ENCODE measurements at regions not wholly inside any gene's neighbourhood (a gene's known extent, or its start where the extent isn't known, plus 50 kb on each side); places are given as distances from the start of the nearest gene placed in this dataset.

DNA sequence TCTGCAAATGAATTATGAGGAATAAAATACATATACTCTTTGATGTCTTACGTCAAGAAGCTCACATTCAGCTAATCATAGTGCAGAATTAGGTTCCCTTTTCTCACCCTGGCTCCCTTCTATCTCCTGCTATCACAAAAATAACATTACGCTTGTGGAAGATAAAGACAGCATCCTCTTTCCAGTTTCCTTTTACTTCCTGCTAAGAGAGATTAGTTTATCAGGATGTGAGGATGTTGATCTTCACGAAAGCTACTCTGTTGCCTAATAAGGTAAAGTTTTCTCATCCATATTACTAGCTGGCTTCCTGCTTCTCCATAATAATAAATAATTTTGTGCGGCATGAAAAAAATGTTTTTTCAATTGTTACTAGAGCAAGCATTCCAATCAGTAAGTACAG lies 217.7 kb upstream of the DCN start:
- TF ChIP-seq, protein P1, sequence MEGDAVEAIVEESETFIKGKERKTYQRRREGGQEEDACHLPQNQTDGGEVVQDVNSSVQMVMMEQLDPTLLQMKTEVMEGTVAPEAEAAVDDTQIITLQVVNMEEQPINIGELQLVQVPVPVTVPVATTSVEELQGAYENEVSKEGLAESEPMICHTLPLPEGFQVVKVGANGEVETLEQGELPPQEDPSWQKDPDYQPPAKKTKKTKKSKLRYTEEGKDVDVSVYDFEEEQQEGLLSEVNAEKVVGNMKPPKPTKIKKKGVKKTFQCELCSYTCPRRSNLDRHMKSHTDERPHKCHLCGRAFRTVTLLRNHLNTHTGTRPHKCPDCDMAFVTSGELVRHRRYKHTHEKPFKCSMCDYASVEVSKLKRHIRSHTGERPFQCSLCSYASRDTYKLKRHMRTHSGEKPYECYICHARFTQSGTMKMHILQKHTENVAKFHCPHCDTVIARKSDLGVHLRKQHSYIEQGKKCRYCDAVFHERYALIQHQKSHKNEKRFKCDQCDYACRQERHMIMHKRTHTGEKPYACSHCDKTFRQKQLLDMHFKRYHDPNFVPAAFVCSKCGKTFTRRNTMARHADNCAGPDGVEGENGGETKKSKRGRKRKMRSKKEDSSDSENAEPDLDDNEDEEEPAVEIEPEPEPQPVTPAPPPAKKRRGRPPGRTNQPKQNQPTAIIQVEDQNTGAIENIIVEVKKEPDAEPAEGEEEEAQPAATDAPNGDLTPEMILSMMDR (IDR thresholded peaks at IDR 0.05) = no peak
- no peak for TF ChIP-seq POLR2A (IDR thresholded peaks at IDR 0.05)
